Esophagus (tissue), 2 donors: ENCODE measurements at regions not wholly inside any gene's neighbourhood (a gene's known extent, or its start where the extent isn't known, plus 50 kb on each side); places are given as distances from the start of the nearest gene placed in this dataset.

Experiments used
- H3K27ac ChIP-seq, 2 donors: one replicate each; pipeline ENCODE4 v1.5.1; 2013; ENCODE audit warnings: low read depth in 2 of 2, mild to moderate bottlenecking in 2 of 2, inconsistent platforms in 1 of 2, low read length in 1 of 2, moderate library complexity in 1 of 2
- H3K27me3 ChIP-seq, 2 donors: one replicate each; pipeline ENCODE4 v1.6.1; 2013; ENCODE audit warnings: low read length in 2 of 2, control low read depth in 1 of 2, mild to moderate bottlenecking in 1 of 2; ENCODE audit not compliant: insufficient read depth in 2 of 2, control insufficient read depth in 1 of 2
- H3K36me3 ChIP-seq, 2 donors: one replicate each; pipeline ENCODE4 v1.6.1; 2013; ENCODE audit warnings: low read length in 1 of 2; ENCODE audit not compliant: control insufficient read depth in 2 of 2, insufficient read depth in 2 of 2
- H3K4me1 ChIP-seq, 2 donors: one replicate each; pipeline ENCODE4 v1.6.1; 2013; ENCODE audit warnings: low read length in 1 of 2; ENCODE audit not compliant: control insufficient read depth in 2 of 2, insufficient read depth in 2 of 2
- H3K4me3 ChIP-seq, 2 donors: one replicate each; pipeline ENCODE4 v1.5.1; 2013; ENCODE audit warnings: low read length in 2 of 2, mild to moderate bottlenecking in 2 of 2, low read depth in 1 of 2, moderate library complexity in 1 of 2
- H3K9me3 ChIP-seq, 2 donors: one replicate each; pipeline ENCODE4 v1.6.1; 2013; ENCODE audit warnings: mild to moderate bottlenecking in 2 of 2, low read depth in 1 of 2, low read length in 1 of 2, moderate library complexity in 1 of 2; ENCODE audit not compliant: control insufficient read depth in 2 of 2, insufficient read depth in 1 of 2
- WGBS, 2 donors: extraction: QIAGEN DNeasy Blood & Tissue Kit; methylation state at CpG; one replicate each; pipeline ENCODE4 v1.1.7; 2013; 5-methylcytosine and 5-hydroxymethylcytosine counted together
- donor health status: healthy with polysubstance abuse.
- donor health status: Bipolar disorder and iron deficiency.

DNA sequence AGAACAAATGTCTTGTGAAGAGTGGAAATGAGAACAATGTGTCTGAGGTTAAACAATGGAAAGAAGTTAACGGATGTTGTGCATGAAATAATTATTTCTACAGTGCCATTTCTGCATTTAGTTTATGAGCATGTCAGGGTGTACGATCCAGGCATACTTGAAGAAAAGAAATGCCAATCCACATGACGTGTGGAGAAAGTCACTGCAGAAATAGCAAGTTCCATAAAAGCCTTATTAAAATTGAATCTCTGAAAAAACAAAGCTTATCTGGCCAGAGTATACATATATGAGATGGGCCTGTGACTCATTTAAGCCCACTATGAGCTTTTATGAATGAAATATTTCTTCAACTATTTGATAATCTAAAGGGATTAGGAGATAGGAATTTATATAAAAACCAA is 426.1 kb downstream of the EFNB2 start:
- no peaks in the 10 kb centered on the region for H3K9me3 ChIP-seq
- H3K27ac ChIP-seq = no peak overlapping the region
- no peaks in the 10 kb centered on the region for H3K27me3 ChIP-seq
- WGBS, 2 donors = 79 to 81% methylated on average over 3 of the region's 3 CpGs
- H3K36me3 ChIP-seq = no peaks in the 10 kb centered on the region
- H3K4me1 ChIP-seq = no peaks in the 10 kb centered on the region
- H3K4me3 ChIP-seq = no peak overlapping the region

DNA sequence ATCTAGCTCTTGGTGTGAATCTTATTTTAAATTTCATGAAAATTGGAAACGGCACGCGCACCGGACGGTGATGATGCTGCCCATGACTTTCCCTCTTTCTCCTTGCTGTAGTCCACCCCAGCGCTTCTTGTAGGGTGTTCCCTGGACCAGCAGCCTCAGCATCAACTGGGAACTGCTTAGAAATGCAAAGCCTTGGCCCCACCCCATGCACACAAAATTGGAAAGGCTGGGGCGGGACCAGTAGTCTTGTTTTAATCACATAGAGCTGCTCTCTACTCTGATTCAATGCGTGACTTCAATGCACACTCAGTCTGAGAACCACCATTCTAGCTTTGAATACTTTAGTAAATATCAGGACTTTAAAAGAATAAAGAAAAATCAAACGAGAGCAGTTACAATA is 427.1 kb downstream of the EFNB2 start:
- WGBS, 2 donors = 89 to 90% methylated on average over 9 of the region's 9 CpGs
- Histone ChIP-seq H3K36me3 (no peaks in the 10 kb centered on the region), H3K4me3 (no peak overlapping the region), H3K27me3 (no peaks in the 10 kb centered on the region), H3K9me3 (peaks cover 0 to 3% of the 10 kb centered on the region in 2 donors), H3K27ac (no peak overlapping the region), H3K4me1 (no peaks in the 10 kb centered on the region)

DNA sequence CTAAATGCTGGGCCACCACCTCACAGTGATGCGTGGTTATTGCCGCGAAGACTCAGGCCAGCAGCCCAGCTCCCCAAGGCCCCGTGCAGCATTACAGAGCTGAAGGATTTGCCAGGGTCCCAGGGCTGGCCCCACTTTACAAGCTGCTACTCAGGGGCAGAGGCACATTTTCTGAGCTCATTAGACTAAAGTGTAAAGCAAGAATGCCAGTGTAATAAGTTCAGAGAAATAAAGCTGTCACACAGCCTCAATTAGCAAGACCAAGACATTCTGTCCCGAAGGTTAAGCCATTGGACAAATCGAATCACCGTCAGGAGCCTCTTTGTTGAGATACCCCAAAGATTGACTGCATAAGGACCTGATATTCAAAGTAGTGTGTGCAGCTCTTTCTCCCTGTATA is 428.4 kb downstream of the EFNB2 start:
- Histone ChIP-seq H3K4me1 (no peaks in the 10 kb centered on the region), H3K27me3 (no peaks in the 10 kb centered on the region), H3K27ac (no peak overlapping the region), H3K9me3 (peaks cover 0 to 3% of the 10 kb centered on the region in 2 donors), H3K4me3 (no peak overlapping the region), H3K36me3 (no peaks in the 10 kb centered on the region)
- WGBS, 2 donors = 95% methylated on average over 7 of the region's 7 CpGs

- Histone ChIP-seq H3K27ac (no peak overlapping the region), H3K4me3 (no peak overlapping the region), H3K36me3 (no peaks in the 10 kb centered on the region), H3K4me1 (no peaks in the 10 kb centered on the region), H3K27me3 (no peaks in the 10 kb centered on the region), H3K9me3 (peaks cover 0 to 3% of the 10 kb centered on the region in 2 donors)
- WGBS, 2 donors = 59 to 69% methylated on average over 1 of the region's 1 CpG
Measured at GRCh38 chr13:106105153-106105552, 430.3 kb downstream of the EFNB2 start.

GRCh38 chr13:106104281-106104901 is 431.1 kb downstream of the EFNB2 start:
- no peak overlapping the region for H3K4me3 ChIP-seq
- WGBS, 2 donors = 75 to 88% methylated on average over 3 of the region's 3 CpGs
- H3K27ac ChIP-seq = no peak overlapping the region
- peaks cover 0 to 3% of the 10 kb centered on the region in 2 donors for H3K9me3 ChIP-seq
- no peaks in the 10 kb centered on the region for H3K4me1 ChIP-seq
- H3K36me3 ChIP-seq = no peaks in the 10 kb centered on the region
- no peaks in the 10 kb centered on the region for H3K27me3 ChIP-seq

GRCh38 chr13:106103779-106104178 is 431.7 kb downstream of the EFNB2 start:
- no peaks in the 10 kb centered on the region for H3K36me3 ChIP-seq
- no peaks in the 10 kb centered on the region for H3K4me1 ChIP-seq
- peaks cover 0 to 3% of the 10 kb centered on the region in 2 donors for H3K9me3 ChIP-seq
- no peak overlapping the region for H3K4me3 ChIP-seq
- no peaks in the 10 kb centered on the region for H3K27me3 ChIP-seq
- WGBS, 2 donors = 88 to 95% methylated on average over 10 of the region's 10 CpGs
- no peak overlapping the region for H3K27ac ChIP-seq

- WGBS, 2 donors = 92 to 94% methylated on average over 4 of the region's 4 CpGs
- H3K27ac ChIP-seq = no peak overlapping the region
- H3K4me3 ChIP-seq = no peak overlapping the region
Measured at GRCh38 chr13:106102786-106103185, 432.7 kb downstream of the EFNB2 start.

DNA sequence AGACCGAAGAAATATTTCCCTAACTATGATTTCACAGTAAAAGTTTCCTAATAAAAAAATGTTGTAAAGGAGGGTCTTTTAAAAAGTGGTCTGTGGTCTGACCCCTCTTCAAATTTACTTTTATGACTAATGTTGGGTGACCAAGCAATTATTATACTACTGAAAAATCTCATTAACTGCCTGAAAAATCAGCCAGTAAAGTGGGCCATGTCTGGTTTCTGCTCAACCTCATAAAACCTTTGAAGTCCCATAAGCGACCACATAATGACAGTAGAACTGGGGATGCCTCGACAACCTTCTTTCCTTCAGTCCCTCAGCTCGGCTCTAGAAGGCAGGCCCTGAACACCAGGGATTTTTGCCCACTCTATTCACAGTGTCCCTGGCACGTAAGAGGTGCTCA is 434.3 kb downstream of the EFNB2 start:
- WGBS, 2 donors = 86 to 92% methylated on average over 5 of the region's 5 CpGs
- Histone ChIP-seq H3K27ac (no peak overlapping the region), H3K27me3 (no peaks in the 10 kb centered on the region), H3K4me1 (no peaks in the 10 kb centered on the region), H3K36me3 (no peaks in the 10 kb centered on the region), H3K9me3 (peaks cover 0 to 3% of the 10 kb centered on the region in 2 donors), H3K4me3 (no peak overlapping the region)

More at GRCh38 chr13:106102786-106103185, 432.7 kb downstream of the EFNB2 start:
- peaks cover 0 to 3% of the 10 kb centered on the region in 2 donors for H3K9me3 ChIP-seq
- H3K36me3 ChIP-seq = no peaks in the 10 kb centered on the region
- no peaks in the 10 kb centered on the region for H3K4me1 ChIP-seq
- no peaks in the 10 kb centered on the region for H3K27me3 ChIP-seq

- H3K36me3 ChIP-seq = no peaks in the 10 kb centered on the region
- WGBS, 2 donors = 44 to 54% methylated on average over 8 of the region's 8 CpGs
- no peaks in the 10 kb centered on the region for H3K4me1 ChIP-seq
- H3K9me3 ChIP-seq = peaks cover 0 to 3% of the 10 kb centered on the region in 2 donors
- H3K4me3 ChIP-seq = no peak overlapping the region
- H3K27ac ChIP-seq = no peak overlapping the region
- no peaks in the 10 kb centered on the region for H3K27me3 ChIP-seq
Measured at GRCh38 chr13:106100171-106100919, 435.1 kb downstream of the EFNB2 start.

- Histone ChIP-seq H3K4me1 (no peaks in the 10 kb centered on the region), H3K27me3 (no peaks in the 10 kb centered on the region), H3K4me3 (no peak overlapping the region), H3K36me3 (no peaks in the 10 kb centered on the region), H3K27ac (no peak overlapping the region), H3K9me3 (peaks cover 0 to 3% of the 10 kb centered on the region in 2 donors)
- WGBS, 2 donors = 89 to 93% methylated on average over 13 of the region's 13 CpGs
Measured at GRCh38 chr13:106099765-106100164, 435.7 kb downstream of the EFNB2 start.
